Aorta (tissue), 5 donors: ENCODE measurements at regions not wholly inside any gene's neighbourhood (a gene's known extent, or its start where the extent isn't known, plus 50 kb on each side); places are given as distances from the start of the nearest gene placed in this dataset.

Source experiments
- ATAC-seq: fragments of 200-7000 bp; cut with Tn5 transposase; one replicate; pipeline ENCODE4 v1.9.1; 2022; ENCODE audit warnings: moderate library complexity; ENCODE audit not compliant: low FRiP score
- DNase-seq, 2 donors: peaks; one replicate each; pipeline ENCODE4 v3.0.0-alpha.2; 2020
- H3K27ac ChIP-seq, 2 donors: one replicate each; pipeline ENCODE4 v1.5.1; 2013; ENCODE audit warnings: low read length in 2 of 2, mild to moderate bottlenecking in 2 of 2, moderate library complexity in 2 of 2, control low read depth in 1 of 2, inconsistent platforms in 1 of 2, low read depth in 1 of 2
- H3K27me3 ChIP-seq, 2 donors: one replicate each; pipeline ENCODE4 v1.6.1; 2013; ENCODE audit warnings: control low read depth in 1 of 2, low read length in 1 of 2, mild to moderate bottlenecking in 1 of 2, moderate library complexity in 1 of 2; ENCODE audit not compliant: insufficient read depth in 2 of 2, control insufficient read depth in 1 of 2
- H3K36me3 ChIP-seq, 2 donors: one replicate each; pipeline ENCODE4 v1.6.1; 2013; ENCODE audit warnings: control low read depth in 1 of 2, low read length in 1 of 2, mild to moderate bottlenecking in 1 of 2; ENCODE audit not compliant: insufficient read depth in 2 of 2, control insufficient read depth in 1 of 2
- H3K4me1 ChIP-seq, 2 donors: one replicate each; pipeline ENCODE4 v1.6.1; 2013; ENCODE audit warnings: low read length in 2 of 2, control low read depth in 1 of 2, mild to moderate bottlenecking in 1 of 2, moderate library complexity in 1 of 2; ENCODE audit not compliant: insufficient read depth in 2 of 2, control insufficient read depth in 1 of 2
- H3K4me3 ChIP-seq, 2 donors: one replicate each; pipeline ENCODE4 v1.5.1; 2013; ENCODE audit warnings: low read length in 2 of 2, control low read depth in 1 of 2, mild to moderate bottlenecking in 1 of 2
- H3K9me3 ChIP-seq: one replicate; pipeline ENCODE4 v1.6.1; 2013; ENCODE audit warnings: mild to moderate bottlenecking, low read length; ENCODE audit not compliant: control insufficient read depth
- WGBS, 2 donors: extraction: QIAGEN DNeasy Blood & Tissue Kit; methylation state at CpG; one replicate each; pipeline ENCODE4 v1.1.7; 2013; 5-methylcytosine and 5-hydroxymethylcytosine counted together
- intact Hi-C, 2 donors: fragments of 100-400 bp; cut with DNase I; formaldehyde crosslinking; loops; one replicate each; pipeline versions ENCODE4 v1.14.2 to v1.15.0; 2022
- donor health status: healthy with polysubstance abuse.
- donor health status: Bipolar disorder and iron deficiency.
- donor health status: DM: no; HTN: no; CAD: no.
- donor health status: DM: no; HTN: no; CAD: no.
- donor health status: DM: yes; HTN: yes; CAD: no.

- Histone ChIP-seq H3K36me3 (no peaks in the 10 kb centered on the region), H3K9me3 (no peaks in the 10 kb centered on the region), H3K4me1 (no peaks in the 10 kb centered on the region), H3K27ac (no peak overlapping the region), H3K4me3 (no peak overlapping the region), H3K27me3 (peaks cover 0 to 2% of the 10 kb centered on the region in 2 donors)
- intact Hi-C loops: no loop called here
- no peak for DNase-seq
- no peak for ATAC-seq
- 78 to 81% methylated on average over 4 of the region's 4 CpGs for WGBS, 2 donors
Observed at GRCh38 chr3:182257361-182257760, 535.9 kb upstream of the ATP11B start.

- no peak for DNase-seq
- intact Hi-C loops: no loop called here
- WGBS, 2 donors: 21 to 23% methylated on average over 3 of the region's 3 CpGs
- H3K4me1 ChIP-seq: no peaks in the 10 kb centered on the region
- no peaks in the 10 kb centered on the region for H3K36me3 ChIP-seq
- H3K27me3 ChIP-seq: peaks cover 0 to 2% of the 10 kb centered on the region in 2 donors
- ATAC-seq: no peak
- H3K9me3 ChIP-seq: no peaks in the 10 kb centered on the region
- no peak overlapping the region for H3K4me3 ChIP-seq
- H3K27ac ChIP-seq: no peak overlapping the region
Observed at GRCh38 chr3:182258538-182259177, 534.6 kb upstream of the ATP11B start.

GRCh38 chr3:182259579-182259978, 533.7 kb upstream of the ATP11B start:
- Histone ChIP-seq H3K27ac (no peak overlapping the region), H3K36me3 (no peaks in the 10 kb centered on the region), H3K4me1 (no peaks in the 10 kb centered on the region), H3K27me3 (peaks cover 0 to 2% of the 10 kb centered on the region in 2 donors), H3K4me3 (no peak overlapping the region), H3K9me3 (no peaks in the 10 kb centered on the region)
- DNase-seq (peak in 1 of 2 donors; percentile 43), ATAC-seq (peak; percentile 41)
- intact Hi-C loops: no loop called here
- WGBS, 2 donors: 16 to 22% methylated on average over 17 of the region's 17 CpGs

- H3K27me3 ChIP-seq: peaks cover 0 to 2% of the 10 kb centered on the region in 2 donors
- DNase-seq: no peak
- intact Hi-C loops: no loop called here
- 20 to 37% methylated on average over 7 of the region's 7 CpGs for WGBS, 2 donors
- no peak overlapping the region for H3K27ac ChIP-seq
- H3K9me3 ChIP-seq: no peaks in the 10 kb centered on the region
- H3K36me3 ChIP-seq: no peaks in the 10 kb centered on the region
- no peak overlapping the region for H3K4me3 ChIP-seq
- ATAC-seq: no peak
- H3K4me1 ChIP-seq: no peaks in the 10 kb centered on the region
Observed at GRCh38 chr3:182261041-182261440, 532.3 kb upstream of the ATP11B start.

GRCh38 chr3:182268711-182269110, 524.6 kb upstream of the ATP11B start:
- DNase-seq (no peak), ATAC-seq (no peak)
- no peak overlapping the region for H3K27ac ChIP-seq
- intact Hi-C loops: no loop called here
- no peaks in the 10 kb centered on the region for H3K36me3 ChIP-seq
- H3K27me3 ChIP-seq: no peaks in the 10 kb centered on the region
- no peaks in the 10 kb centered on the region for H3K9me3 ChIP-seq
- 82 to 86% methylated on average over 4 of the region's 4 CpGs for WGBS, 2 donors
- H3K4me3 ChIP-seq: no peak overlapping the region
- no peaks in the 10 kb centered on the region for H3K4me1 ChIP-seq

- DNase-seq: no peak
- H3K9me3 ChIP-seq: no peaks in the 10 kb centered on the region
- WGBS, 2 donors: 43 to 63% methylated on average over 4 of the region's 4 CpGs
- H3K36me3 ChIP-seq: no peaks in the 10 kb centered on the region
- H3K4me1 ChIP-seq: no peaks in the 10 kb centered on the region
- no peaks in the 10 kb centered on the region for H3K27me3 ChIP-seq
- H3K27ac ChIP-seq: no peak overlapping the region
- no peak for ATAC-seq
- intact Hi-C loops: no loop called here
- no peak overlapping the region for H3K4me3 ChIP-seq
Observed at GRCh38 chr3:182276512-182276911, 516.8 kb upstream of the ATP11B start.

- no peak for ATAC-seq
- H3K4me3 ChIP-seq: no peak overlapping the region
- H3K36me3 ChIP-seq: no peaks in the 10 kb centered on the region
- no peak for DNase-seq
- no peak overlapping the region for H3K27ac ChIP-seq
- intact Hi-C loops: no loop called here
- H3K27me3 ChIP-seq: no peaks in the 10 kb centered on the region
- H3K4me1 ChIP-seq: no peaks in the 10 kb centered on the region
- no peaks in the 10 kb centered on the region for H3K9me3 ChIP-seq
- WGBS, 2 donors: 38% methylated on average over 5 of the region's 5 CpGs
Observed at GRCh38 chr3:182284793-182285192, 508.5 kb upstream of the ATP11B start.

- H3K4me3 ChIP-seq: no peak overlapping the region
- intact Hi-C loops: no loop called here
- WGBS, 2 donors: 17 to 33% methylated on average over 1 of the region's 1 CpG
- peaks cover 0 to 2% of the 10 kb centered on the region in 2 donors for H3K27me3 ChIP-seq
- ATAC-seq (no peak), DNase-seq (no peak)
- H3K9me3 ChIP-seq: no peaks in the 10 kb centered on the region
- H3K36me3 ChIP-seq: no peaks in the 10 kb centered on the region
- no peak overlapping the region for H3K27ac ChIP-seq
- H3K4me1 ChIP-seq: no peaks in the 10 kb centered on the region
Observed at GRCh38 chr3:182292591-182292990, 500.7 kb upstream of the ATP11B start.

GRCh38 chr3:182294256-182294655, 499.0 kb upstream of the ATP11B start:
- ATAC-seq: no peak
- no peak overlapping the region for H3K27ac ChIP-seq
- DNase-seq: no peak
- no peak overlapping the region for H3K4me3 ChIP-seq
- peaks cover 0 to 2% of the 10 kb centered on the region in 2 donors for H3K27me3 ChIP-seq
- H3K9me3 ChIP-seq: no peaks in the 10 kb centered on the region
- H3K36me3 ChIP-seq: no peaks in the 10 kb centered on the region
- no peaks in the 10 kb centered on the region for H3K4me1 ChIP-seq
- 89 to 95% methylated on average over 2 of the region's 2 CpGs for WGBS, 2 donors
- intact Hi-C loops: no loop called here
